NCI-H460 (cell line): ENCODE measurements at regions not wholly inside any gene's neighbourhood (a gene's known extent, or its start where the extent isn't known, plus 50 kb on each side); places are given as distances from the start of the nearest gene placed in this dataset.
"Not testable (repeated sequence)": the region's sequence is repeated elsewhere in the genome, so short reads cannot be mapped to it uniquely, and the experiment has no call there.

ENCODE experiments used
- DNase-seq: peaks from one replicate; pipeline ENCODE4 v3.0.0-alpha.2; 2016; ENCODE audit warnings: low read depth; ENCODE audit errors: extremely low read depth

DNA sequence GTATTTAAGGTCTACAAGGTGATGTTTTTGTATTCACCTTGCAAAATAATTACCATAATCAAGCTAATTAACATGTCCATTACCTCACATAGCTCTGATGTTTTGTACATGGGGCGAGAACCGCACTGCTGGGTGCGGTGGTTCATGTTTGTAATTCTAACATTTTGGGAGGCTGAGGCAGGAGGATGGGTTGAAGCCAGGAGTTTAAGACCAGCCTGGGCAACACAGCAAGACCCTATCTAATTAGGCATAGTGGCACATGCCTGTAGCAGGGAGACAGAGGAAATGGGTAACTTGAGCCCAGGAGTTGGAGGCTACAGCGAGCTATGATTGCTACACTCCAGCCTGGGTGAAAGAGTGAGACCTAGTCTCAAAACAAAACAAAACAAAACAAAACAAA lies 248.2 kb upstream of the NSMCE3 start:
- DNase-seq: no peak

DNA sequence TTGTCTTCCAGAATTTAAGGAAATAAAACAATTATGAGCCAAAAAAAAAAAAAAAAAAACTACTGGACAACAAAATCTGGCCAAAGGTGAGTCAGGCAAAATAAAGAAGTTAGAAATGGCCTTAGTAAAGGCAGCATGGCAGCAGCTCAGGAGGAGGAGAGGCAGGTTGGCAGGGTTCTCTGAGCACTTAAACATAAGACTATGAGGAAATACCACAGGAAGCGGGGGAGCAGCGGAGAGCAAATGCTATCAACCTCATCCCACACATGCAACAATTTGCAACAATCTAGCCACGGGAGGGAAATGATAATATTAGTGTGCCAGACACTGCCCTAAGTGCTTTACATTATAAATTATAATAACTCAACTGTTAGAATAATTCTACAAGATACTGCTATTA lies 247.3 kb upstream of the NSMCE3 start:
- no peak for DNase-seq

DNA sequence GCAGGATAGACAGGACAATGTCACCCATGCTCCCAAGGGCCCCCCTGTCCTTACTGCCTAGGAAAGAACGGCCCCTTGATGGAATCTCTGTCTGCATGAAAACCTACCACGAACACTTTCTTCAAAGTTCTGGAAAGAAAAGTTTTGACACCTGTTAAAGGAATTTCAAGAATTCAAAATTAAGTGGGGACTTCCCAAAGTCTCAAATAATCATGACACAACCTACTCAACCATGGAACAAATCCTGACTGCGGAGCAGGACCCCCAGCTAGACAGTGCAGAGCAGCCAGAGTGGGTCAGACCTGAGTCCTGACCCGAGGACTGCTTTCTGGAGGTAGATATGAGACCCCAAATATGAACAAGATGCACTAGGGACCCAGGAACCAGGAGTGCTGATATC lies 245.3 kb upstream of the NSMCE3 start:
- no peak for DNase-seq

DNA sequence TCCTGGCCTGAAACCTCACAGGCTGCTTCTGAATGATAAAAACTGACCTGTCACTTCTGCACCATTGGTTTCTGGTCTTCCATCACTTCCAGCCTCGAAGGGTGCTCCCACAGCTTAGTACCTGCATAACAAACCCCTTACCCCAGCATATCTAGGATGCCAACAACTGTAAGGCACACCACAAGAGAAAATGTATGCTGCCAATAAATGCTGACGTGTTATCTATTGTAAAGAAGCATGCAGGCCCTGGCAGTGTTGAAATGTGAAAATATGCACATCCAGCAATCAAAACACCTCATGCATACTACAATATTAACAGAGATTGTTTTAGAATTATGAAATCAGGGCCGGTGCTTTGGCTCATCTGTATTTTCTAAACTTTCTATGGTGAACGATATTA lies 242.0 kb upstream of the NSMCE3 start:
- no peak for DNase-seq

DNA sequence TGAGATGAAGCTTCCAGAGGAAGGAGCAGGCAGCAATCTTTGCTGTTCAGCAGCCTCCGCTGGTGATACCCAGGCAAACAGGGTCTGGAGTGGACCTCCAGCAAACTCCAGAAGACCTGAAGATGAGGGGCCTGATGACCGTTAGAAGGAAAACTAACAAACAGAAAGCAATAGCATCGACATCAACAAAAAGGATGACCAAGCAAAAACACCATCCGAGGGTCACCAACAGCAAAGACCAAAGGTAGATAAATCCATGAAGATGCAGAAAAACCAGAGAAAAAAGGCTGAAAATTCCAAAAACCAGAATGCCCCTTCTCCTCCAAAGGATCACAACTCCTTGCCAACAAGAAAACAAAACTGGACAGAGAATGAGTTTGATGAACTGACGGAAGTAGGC lies 235.9 kb upstream of the NSMCE3 start:
- DNase-seq: not testable (repeated sequence)

DNA sequence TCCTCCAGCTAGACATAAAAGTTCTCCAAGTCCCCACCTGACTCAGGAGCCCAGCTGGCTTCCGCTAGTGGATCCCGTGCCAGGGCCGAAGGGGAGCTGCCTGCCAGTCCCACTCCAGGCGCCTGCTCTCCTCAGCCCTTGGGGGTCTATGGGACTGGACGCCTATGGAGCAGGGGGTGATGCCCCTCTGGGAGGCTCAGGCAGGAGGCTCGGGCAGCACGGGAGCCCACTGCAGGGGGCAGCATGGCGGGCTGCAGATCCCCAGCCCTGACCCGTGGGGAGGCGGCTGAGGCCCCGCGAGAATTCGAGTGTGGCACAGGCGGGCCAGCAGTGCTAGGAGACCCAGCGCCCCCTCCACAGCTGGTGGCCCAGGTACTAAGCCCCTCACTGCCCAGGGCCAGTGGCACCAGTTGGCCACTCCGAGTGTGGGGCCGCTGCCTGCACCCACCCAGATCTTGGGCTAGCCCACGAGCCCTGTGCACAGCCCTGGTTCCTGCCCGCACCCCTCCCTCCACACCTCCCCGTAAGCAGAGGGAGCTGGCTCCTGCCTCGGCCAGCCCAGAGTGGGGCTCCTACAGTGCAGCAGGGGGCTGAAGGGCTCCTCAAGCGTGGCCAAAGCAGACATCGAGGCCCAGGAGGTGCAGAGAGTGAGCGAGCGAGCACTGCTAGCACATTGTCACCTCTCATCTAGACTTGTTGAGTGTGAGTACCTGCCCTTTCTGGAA lies 221.3 kb upstream of the NSMCE3 start:
- DNase-seq: no peak

DNA sequence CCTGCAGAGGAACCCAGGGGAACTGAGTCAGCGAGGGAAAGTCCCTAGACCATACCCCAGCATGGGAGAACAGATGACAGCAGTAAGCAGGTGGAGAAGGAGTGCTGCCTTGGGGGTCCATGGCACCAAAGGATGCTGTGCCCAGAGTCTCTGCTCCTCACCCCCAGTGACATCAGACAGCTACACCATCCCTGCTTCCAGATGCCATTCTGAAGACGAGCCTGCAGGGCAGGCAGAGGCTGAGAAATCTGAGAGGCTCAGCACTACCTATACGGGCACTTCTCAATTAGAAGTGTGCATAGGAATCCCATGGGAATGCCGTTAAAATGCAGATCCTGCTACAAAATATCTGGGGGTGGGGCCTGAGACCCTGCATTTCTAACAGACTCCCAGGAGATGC lies 211.3 kb upstream of the NSMCE3 start:
- DNase-seq: no peak

DNA sequence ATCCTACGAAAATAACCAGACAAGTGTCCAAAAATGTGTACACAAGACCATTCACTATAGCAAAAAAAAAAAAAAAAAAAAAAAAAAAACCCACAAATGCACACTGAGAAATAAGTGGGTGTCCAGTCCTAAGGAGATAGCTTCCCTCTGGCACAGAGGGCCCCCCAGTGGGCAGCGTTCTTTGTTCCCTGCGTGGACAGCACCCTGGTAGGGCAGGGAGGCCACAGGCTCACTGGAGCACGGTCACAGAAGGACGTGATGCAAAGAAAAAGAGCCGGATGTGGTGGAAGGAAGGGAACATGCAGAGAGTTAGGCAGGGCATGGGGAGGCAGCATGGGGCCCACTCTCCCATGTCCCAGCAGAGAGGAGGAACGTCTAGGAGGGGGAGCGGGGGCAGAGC lies 210.7 kb upstream of the NSMCE3 start:
- no peak for DNase-seq

DNA sequence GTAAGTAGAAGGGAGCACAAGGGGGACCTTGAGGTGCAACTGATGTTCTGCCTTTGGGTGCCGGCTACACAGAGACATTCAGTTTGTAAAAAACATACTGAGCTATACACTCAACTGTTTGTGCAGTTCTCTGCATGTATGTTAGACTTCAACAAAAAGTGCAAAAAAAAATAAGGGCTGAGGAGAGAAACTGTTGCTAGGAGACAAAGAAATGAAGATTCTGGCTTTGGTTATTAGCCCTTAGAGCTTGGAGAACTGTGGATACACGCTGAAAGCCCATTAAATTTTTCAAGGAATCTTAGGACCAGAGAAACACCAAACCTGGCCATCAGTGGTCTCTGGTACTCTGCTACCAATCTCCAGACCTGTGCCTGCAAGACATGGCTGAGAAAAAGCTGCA lies 207.6 kb upstream of the NSMCE3 start:
- DNase-seq: no peak

DNA sequence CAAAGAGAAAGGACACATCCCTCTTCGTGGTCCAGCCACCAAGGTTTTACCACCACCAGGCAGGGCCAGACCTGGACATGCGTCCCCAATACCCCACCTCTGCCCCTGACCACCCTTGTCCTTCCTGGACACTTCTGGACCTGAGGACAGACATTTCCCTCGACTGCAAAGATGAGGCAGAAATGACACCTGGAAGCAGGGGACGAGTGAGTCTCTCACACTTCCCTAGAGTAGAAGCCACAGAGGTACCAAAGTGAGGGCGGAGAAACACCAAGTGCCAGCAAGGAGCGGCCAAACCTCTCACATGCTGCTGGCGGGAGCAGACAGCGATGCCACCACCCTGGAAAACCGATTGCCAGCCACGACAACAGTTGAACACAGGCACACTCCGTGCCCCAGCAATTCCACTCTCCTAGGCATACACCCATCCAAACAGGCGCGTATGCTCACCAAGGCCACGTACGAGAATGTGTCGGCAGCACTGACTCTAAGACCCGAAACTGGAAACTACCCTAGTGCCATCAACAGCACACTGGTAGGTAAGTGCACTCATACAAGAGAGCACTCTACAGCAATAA lies 207.0 kb upstream of the NSMCE3 start:
- no peak for DNase-seq

DNA sequence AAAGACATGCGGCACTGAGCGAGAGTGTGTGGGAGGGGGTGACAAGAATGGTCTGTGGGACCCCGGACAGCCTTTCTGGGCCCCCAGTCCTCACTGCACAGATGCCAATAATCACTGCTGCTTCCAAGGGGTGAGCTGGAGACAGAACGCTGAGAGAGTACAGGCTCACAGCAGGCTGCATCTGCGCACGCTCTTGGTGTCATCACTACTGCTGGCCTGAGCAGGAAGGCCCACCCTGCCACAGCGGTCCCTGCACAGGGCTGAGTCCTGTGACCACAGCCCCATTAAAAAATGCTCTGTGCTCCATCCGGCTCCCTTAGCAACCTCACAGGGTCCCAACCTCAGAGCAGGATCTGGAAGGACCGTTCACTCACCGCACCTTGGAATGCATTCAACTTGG lies 205.5 kb upstream of the NSMCE3 start:
- DNase-seq: no peak

DNA sequence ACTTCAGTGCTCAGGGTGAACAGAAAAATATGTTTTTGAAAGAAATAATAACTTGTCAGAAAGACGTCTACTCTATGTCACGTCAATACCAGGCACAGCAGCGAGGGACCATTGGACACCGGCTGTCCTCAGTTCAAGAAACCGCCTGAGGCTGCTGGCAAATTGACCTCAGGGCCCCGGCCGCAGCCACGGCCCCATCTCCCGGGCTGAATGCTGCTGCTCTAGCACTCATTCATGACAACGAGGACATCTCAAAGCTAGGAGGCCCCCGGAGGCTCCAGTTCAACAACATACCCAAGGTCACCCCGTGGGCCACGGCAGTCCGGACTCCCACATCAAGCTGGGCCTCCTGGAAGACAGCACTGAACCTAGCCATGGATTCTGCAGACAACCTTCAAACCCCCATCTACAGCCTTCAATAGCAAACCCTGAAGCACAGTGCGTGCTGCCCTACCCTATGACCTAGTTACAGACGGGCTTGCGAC lies 204.0 kb upstream of the NSMCE3 start:
- DNase-seq: no peak

DNA sequence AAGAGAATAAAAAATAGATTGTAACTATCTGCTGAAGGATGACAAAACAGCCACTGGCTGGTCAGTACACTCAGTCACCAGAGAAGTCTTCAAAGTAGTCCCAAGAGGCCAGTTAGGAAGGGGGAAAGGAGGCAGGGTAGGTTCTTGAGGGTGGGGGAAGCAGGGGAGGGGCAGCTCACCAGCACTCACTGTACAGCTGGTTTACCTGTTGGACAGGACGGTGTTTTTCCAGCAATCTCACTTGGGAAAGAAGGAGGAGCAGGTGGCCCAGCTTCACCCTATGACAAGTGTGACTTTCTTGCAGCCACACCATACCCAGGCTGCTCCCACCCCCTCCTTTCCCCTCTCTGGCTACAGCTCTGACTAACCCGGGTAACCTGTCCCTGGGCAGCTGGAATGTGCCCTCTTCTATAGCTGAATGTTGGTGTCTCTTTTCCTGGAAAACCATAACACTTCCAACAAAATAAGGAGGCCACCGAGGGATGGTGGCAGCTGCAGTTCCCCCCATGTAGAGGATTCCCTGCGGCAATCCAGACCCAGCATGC lies 203.4 kb upstream of the NSMCE3 start:
- DNase-seq: no peak

DNA sequence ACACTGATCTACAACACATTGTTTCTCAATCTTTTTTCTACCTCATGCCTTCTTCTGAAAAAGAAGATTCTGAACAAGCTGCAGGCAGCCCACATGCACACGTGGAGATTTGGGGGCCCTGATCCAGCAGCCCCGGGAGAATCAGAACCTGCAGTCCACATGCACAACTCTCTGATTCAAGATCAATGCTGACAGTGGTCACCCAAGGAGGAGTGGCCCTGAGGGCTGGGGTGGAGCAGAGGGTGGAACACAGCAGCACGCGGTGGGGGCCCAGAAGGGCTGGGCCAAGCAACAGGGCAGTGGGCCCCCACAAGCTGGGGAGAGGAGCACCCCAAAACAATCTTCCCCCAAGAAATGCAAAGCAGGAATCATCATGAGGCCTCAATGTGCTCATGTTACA lies 202.1 kb upstream of the NSMCE3 start:
- no peak for DNase-seq

DNA sequence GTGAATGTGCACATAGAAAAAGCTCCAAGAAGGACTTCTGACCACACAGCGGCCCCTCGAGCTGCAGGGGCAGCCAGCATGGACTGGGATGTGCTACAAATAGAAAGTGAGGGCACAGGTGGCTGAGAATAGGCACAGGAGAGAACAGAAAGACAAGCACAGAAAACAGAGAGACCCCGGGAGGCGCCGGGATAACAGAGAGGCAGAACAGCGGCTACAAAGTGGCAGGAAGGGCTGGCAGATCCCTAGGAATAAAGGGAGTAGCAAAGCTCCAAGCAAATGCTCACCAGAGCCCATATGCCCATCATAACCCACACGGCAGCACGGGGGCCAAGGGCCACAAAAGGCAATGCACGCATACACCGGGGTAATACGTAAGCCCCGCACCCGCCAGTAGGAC lies 201.7 kb upstream of the NSMCE3 start:
- no peak for DNase-seq

DNA sequence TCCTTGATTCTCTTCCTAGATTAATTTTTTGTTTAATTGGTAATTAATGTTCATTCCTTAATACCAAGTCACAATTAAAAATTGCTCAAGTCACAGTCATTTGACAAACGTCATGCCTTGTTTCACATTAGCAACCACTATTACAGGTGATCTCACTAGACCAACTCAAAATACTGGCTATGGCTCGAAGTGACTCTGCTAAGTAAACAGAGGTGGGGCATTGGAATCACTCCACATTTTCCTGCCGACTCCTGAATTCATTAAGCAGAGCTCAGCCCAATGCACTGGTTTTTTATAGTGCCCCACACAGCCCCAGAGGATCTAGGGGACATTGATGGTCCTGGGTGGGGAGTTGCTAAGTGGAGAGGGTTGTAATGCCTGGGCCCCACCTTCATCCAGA lies 201.2 kb upstream of the NSMCE3 start:
- no peak for DNase-seq

DNA sequence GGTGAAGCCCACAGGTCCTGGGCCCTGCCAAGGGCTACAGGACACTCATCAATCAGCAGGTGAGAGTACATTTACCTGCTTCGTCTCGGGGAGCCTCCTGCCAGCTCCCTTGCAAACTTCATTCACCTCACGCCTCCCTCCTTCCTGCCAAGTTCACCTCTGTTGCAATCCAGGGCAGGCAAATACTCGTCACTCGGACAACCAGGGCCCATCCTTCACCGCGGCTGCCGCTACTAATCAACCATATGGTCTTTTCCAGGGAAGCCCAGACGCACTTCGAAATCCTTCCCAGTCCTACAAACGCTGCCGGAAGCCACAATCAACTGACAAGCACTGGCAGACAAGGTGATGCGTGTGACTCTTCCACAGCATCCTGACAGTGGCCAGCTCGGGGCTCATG lies 200.7 kb upstream of the NSMCE3 start:
- no peak for DNase-seq

DNA sequence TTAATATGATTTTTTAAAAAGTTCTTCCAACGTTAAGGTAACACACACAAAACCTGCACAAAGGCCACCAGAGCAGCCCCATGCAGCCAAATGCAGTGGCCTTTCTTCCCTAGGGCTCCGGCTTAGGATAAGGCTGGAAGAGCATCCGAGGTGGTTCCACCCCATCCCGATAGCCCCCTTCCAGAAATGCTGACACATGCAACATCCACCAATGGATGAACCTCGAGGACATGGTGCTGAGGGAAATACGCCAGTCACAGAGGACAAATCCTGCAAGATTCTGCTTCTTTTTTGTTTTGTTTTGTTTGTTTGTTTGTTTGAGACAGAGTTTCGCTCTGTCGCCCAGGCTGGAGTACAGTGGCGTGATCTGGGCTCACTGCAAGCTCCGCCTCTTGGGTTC lies 199.3 kb upstream of the NSMCE3 start:
- DNase-seq: no peak

DNA sequence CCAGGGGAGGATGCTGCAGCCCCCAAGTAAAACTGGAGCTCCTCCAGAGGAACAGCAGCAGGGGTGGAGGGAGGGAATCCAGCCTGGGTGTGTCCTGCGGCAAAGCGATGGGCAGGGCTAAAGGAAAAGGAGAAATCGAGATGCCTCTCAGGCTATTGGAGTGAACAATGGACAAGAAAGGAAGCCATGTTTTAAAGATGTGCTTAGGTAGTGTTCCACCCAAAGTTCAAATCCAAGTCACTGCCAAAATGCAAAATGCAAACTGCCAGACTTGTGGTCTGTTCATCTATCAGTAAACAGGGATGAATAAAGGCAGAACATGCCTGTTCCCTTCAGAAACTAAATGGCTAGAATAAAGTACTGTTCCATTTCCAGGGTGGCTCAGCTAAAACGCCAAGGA lies 197.5 kb upstream of the NSMCE3 start:
- no peak for DNase-seq

DNA sequence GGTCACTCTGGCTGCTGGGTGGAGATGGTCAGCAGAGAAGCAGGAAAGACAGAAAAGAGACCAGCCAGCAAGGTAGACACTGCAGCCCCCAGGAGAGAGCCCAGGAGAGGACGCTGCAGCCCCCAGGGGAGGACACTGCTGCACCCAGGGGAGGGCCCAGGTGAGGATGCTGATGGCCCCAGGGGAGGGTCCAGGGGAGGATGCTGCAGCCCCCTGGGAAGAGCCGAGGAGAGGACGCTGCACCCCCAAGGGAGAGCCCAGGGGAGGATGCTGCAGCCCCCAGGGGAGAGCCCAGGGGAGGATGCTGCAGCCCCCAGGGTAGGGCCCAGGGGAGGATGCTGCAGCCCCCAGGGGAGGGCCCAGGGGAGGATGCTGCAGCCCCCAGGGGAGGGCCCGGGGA lies 196.7 kb upstream of the NSMCE3 start:
- DNase-seq: no peak

DNA sequence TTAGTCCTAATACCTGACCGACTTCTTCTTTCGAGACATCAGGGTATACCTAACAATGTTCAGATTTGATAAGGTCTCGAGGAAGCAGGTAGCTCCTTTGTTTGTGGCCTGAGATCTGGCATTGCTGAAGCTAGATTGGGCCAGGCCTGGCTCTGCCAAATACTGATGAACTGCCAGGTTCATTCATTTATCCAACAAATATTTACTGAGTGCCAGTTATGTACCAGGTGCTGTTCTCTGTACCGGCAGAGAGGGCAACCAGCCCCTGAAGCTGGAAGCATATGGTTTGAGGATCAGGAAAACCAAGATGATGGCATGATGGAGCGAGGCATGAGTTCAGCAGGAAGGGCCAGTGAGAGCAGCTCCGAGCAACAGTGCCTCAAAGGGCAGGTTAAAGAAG lies 196.2 kb upstream of the NSMCE3 start:
- DNase-seq: no peak

DNA sequence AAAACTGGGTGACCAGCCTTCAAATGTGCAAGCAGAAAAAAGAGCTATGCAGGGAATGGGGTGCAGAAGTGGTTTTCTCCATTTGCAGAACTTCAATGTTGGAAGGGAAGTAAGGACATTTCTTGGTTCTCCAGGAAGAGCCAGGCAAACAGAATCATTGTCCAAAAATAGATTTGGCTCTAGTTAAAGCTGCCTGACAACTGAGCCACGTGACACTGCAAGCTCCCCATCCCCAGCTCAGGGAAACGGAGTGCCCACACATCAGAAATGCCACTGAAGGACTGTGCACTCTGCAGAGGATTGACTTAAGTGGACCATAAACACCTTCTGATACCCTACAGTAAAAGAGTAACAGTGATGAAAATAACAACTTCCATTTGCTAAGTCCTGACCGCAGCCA lies 195.6 kb upstream of the NSMCE3 start:
- no peak for DNase-seq

DNA sequence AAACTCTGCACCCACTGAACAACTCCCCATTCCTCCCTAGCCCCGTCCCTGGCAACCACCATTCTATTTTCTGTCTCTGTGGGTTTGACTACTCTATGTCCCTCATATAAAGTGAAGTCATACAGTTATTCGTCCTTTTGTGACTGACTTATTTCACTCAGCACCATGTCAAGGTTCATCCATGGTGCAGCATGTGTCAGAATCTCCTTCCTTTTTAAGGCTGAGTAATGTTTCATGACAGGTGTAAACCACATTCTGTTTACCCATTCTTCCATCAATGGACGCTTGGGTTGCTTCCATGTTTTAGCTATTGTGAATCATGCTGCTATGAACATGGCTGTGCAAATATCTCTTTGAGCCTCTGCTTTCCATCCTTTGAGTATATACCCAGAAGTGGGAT lies 192.3 kb upstream of the NSMCE3 start:
- no peak for DNase-seq
